ENCODE measurements at regions not wholly inside any gene's neighbourhood (a gene's known extent, or its start where the extent isn't known, plus 50 kb on each side); places are given as distances from the start of the nearest gene placed in this dataset.

- H3K27ac ChIP-seq (ENCODE audit: low read depth, low read length) = no peak overlapping the region
- peaks cover 27 to 35% (median 32%) of the 10 kb centered on the region in 3 donors for H3K4me1 ChIP-seq (ENCODE audit: control insufficient read depth in 3 of 3, insufficient read depth in 3 of 3, low read length in 3 of 3)
- H3K9ac ChIP-seq (ENCODE audit: low read depth in 1 of 3, low read length in 3 of 3) = no peak overlapping the region
- no peaks in the 10 kb centered on the region for H3K9me3 ChIP-seq (ENCODE audit: control insufficient read depth in 3 of 3, low read length in 3 of 3)
- no peaks in the 10 kb centered on the region for H3K27me3 ChIP-seq (ENCODE audit: control insufficient read depth in 3 of 3, insufficient read depth in 3 of 3, low read length in 3 of 3)
- no peaks in the 10 kb centered on the region for H3K36me3 ChIP-seq (ENCODE audit: control insufficient read depth in 3 of 3, insufficient read depth in 3 of 3, low read length in 3 of 3)
- no peak overlapping the region for H3K4me3 ChIP-seq (ENCODE audit: low read length in 3 of 3)
Observed at GRCh38 chr14:34237677-34238076, 224.4 kb downstream of the SPTSSA start.

DNA sequence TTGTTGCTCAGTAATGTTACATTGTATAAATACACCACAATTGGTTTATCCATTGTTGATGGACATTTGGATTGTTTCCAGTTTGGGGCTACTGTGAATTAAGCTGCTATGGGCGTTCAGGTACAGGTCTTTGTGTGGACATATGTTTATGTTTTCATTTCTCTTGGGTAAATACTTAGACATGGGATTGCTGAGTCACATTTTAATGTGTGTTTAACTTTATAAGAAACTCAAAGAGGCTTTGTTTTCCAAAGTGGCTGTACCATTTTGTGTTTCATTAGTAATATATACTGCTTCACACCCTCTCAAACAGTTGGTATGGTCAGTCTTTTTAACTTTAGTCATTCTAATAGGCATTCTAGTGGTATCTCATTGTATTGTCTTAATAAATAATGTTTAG, 225.0 kb downstream of the SPTSSA start:
- Histone ChIP-seq H3K27ac (ENCODE audit: low read depth, low read length) (no peak overlapping the region), H3K4me1 (ENCODE audit: control insufficient read depth in 3 of 3, insufficient read depth in 3 of 3, low read length in 3 of 3) (peaks cover 27 to 35% (median 32%) of the 10 kb centered on the region in 3 donors), H3K27me3 (ENCODE audit: control insufficient read depth in 3 of 3, insufficient read depth in 3 of 3, low read length in 3 of 3) (no peaks in the 10 kb centered on the region), H3K4me3 (ENCODE audit: low read length in 3 of 3) (no peak overlapping the region), H3K9me3 (ENCODE audit: control insufficient read depth in 3 of 3, low read length in 3 of 3) (no peaks in the 10 kb centered on the region), H3K9ac (ENCODE audit: low read depth in 1 of 3, low read length in 3 of 3) (no peak overlapping the region), H3K36me3 (ENCODE audit: control insufficient read depth in 3 of 3, insufficient read depth in 3 of 3, low read length in 3 of 3) (no peaks in the 10 kb centered on the region)

DNA sequence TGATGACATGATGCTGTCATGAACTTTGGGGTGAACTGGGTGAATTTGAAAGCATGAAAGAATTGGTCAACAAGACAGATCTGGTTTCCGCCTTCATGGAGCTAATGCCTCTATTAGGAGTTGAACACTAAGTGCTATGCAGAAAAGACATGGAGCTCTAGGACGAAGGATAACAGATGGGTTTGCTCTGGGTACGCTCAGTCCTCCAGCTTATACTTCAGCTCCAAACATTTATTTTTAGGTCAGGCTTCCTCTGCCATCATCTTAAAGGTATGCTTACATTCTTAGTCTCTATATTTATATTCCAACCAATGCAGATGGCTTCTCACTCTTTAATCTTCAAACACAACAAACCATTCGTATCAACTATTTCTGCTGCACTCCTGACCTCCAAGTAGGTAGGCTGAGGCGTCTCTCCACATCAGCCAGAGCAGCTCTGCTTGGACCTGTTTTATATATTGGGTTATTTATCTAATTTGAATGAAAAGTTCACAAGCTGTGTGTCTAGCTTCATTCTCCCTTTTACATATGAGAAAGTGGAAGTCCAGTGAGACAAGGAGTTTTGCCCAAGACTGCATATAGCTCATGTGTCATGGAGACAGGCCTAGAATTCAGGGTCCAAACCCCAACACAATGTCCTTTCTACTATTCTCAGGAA, 226.3 kb downstream of the SPTSSA start:
- Histone ChIP-seq H3K4me3 (ENCODE audit: low read length in 3 of 3) (peak overlapping the region in 1 of 3 donors; percentile 4), H3K36me3 (ENCODE audit: control insufficient read depth in 3 of 3, insufficient read depth in 3 of 3, low read length in 3 of 3) (no peaks in the 10 kb centered on the region), H3K9ac (ENCODE audit: low read depth in 1 of 3, low read length in 3 of 3) (no peak overlapping the region), H3K9me3 (ENCODE audit: control insufficient read depth in 3 of 3, low read length in 3 of 3) (no peaks in the 10 kb centered on the region), H3K27ac (ENCODE audit: low read depth, low read length) (peak overlapping the region; percentile 21), H3K27me3 (ENCODE audit: control insufficient read depth in 3 of 3, insufficient read depth in 3 of 3, low read length in 3 of 3) (no peaks in the 10 kb centered on the region), H3K4me1 (ENCODE audit: control insufficient read depth in 3 of 3, insufficient read depth in 3 of 3, low read length in 3 of 3) (peaks cover 27 to 35% (median 30%) of the 10 kb centered on the region in 3 donors)

DNA sequence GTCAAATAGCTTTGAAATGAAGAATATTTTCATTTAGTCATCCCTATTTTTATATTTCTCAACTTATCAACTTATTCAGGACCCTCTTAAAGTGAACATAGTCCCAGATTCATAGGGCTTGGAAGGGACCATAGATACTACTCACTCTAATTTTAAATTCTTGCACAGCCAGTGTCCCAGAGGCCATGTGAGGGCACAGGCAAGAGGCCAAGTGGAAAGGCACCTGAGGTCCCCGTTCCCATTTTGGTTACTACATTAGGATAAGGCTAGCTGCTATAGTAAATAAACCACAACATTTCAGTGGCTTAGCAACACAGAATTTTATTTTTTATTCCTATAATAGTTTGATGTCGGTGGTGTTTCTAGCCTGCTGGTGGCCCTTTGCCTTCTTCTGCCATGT, 227.8 kb downstream of the SPTSSA start:
- peaks cover 27 to 35% (median 30%) of the 10 kb centered on the region in 3 donors for H3K4me1 ChIP-seq (ENCODE audit: control insufficient read depth in 3 of 3, insufficient read depth in 3 of 3, low read length in 3 of 3)
- no peaks in the 10 kb centered on the region for H3K36me3 ChIP-seq (ENCODE audit: control insufficient read depth in 3 of 3, insufficient read depth in 3 of 3, low read length in 3 of 3)
- H3K27ac ChIP-seq (ENCODE audit: low read depth, low read length) = peak overlapping the region; percentile 46
- H3K9ac ChIP-seq (ENCODE audit: low read depth in 1 of 3, low read length in 3 of 3) = no peak overlapping the region
- no peak overlapping the region for H3K4me3 ChIP-seq (ENCODE audit: low read length in 3 of 3)
- no peaks in the 10 kb centered on the region for H3K9me3 ChIP-seq (ENCODE audit: control insufficient read depth in 3 of 3, low read length in 3 of 3)
- no peaks in the 10 kb centered on the region for H3K27me3 ChIP-seq (ENCODE audit: control insufficient read depth in 3 of 3, insufficient read depth in 3 of 3, low read length in 3 of 3)

GRCh38 chr14:34233619-34234018, 228.4 kb downstream of the SPTSSA start:
- Histone ChIP-seq H3K9me3 (ENCODE audit: control insufficient read depth in 3 of 3, low read length in 3 of 3) (no peaks in the 10 kb centered on the region), H3K36me3 (ENCODE audit: control insufficient read depth in 3 of 3, insufficient read depth in 3 of 3, low read length in 3 of 3) (no peaks in the 10 kb centered on the region), H3K4me1 (ENCODE audit: control insufficient read depth in 3 of 3, insufficient read depth in 3 of 3, low read length in 3 of 3) (peaks cover 27 to 35% (median 30%) of the 10 kb centered on the region in 3 donors), H3K27ac (ENCODE audit: low read depth, low read length) (peak overlapping the region; percentile 46), H3K27me3 (ENCODE audit: control insufficient read depth in 3 of 3, insufficient read depth in 3 of 3, low read length in 3 of 3) (no peaks in the 10 kb centered on the region), H3K4me3 (ENCODE audit: low read length in 3 of 3) (no peak overlapping the region), H3K9ac (ENCODE audit: low read depth in 1 of 3, low read length in 3 of 3) (no peak overlapping the region)

GRCh38 chr14:34232790-34233189, 229.2 kb downstream of the SPTSSA start:
- H3K9ac ChIP-seq (ENCODE audit: low read depth in 1 of 3, low read length in 3 of 3) = no peak overlapping the region

GRCh38 chr14:34231626-34232025, 230.4 kb downstream of the SPTSSA start:
- H3K27me3 ChIP-seq (ENCODE audit: control insufficient read depth in 3 of 3, insufficient read depth in 3 of 3, low read length in 3 of 3) = no peaks in the 10 kb centered on the region
- no peak overlapping the region for H3K9ac ChIP-seq (ENCODE audit: low read depth in 1 of 3, low read length in 3 of 3)
- H3K4me3 ChIP-seq (ENCODE audit: low read length in 3 of 3) = no peak overlapping the region
- peak overlapping the region; percentile 46 for H3K27ac ChIP-seq (ENCODE audit: low read depth, low read length)
- no peaks in the 10 kb centered on the region for H3K36me3 ChIP-seq (ENCODE audit: control insufficient read depth in 3 of 3, insufficient read depth in 3 of 3, low read length in 3 of 3)
- H3K4me1 ChIP-seq (ENCODE audit: control insufficient read depth in 3 of 3, insufficient read depth in 3 of 3, low read length in 3 of 3) = peaks cover 30 to 35% (median 30%) of the 10 kb centered on the region in 3 donors
- no peaks in the 10 kb centered on the region for H3K9me3 ChIP-seq (ENCODE audit: control insufficient read depth in 3 of 3, low read length in 3 of 3)

More at GRCh38 chr14:34232790-34233189, 229.2 kb downstream of the SPTSSA start:
- H3K27me3 ChIP-seq (ENCODE audit: control insufficient read depth in 3 of 3, insufficient read depth in 3 of 3, low read length in 3 of 3) = no peaks in the 10 kb centered on the region
- no peak overlapping the region for H3K4me3 ChIP-seq (ENCODE audit: low read length in 3 of 3)
- H3K36me3 ChIP-seq (ENCODE audit: control insufficient read depth in 3 of 3, insufficient read depth in 3 of 3, low read length in 3 of 3) = no peaks in the 10 kb centered on the region
- H3K9me3 ChIP-seq (ENCODE audit: control insufficient read depth in 3 of 3, low read length in 3 of 3) = no peaks in the 10 kb centered on the region
- peaks cover 30 to 35% (median 30%) of the 10 kb centered on the region in 3 donors for H3K4me1 ChIP-seq (ENCODE audit: control insufficient read depth in 3 of 3, insufficient read depth in 3 of 3, low read length in 3 of 3)
- peak overlapping the region; percentile 46 for H3K27ac ChIP-seq (ENCODE audit: low read depth, low read length)

DNA sequence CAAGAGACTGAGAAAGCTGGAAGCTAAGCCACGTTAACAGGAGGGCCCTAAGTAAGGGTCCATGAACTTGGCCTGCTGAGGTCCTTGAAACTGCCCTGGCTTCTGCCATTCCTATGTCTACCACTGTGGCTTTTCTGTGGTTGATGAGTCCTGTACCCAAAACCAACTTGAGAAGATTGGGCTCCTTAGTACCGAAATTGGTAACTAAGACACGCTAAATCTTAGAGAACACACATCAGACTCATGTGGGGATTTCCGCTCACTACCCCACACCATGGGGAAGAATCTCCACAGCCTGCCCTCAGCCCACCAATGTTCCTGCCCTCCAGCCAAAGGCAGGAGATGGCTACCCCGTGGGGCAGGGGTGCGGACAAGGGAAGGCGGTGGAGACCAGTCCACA, 232.9 kb downstream of the SPTSSA start:
- Histone ChIP-seq H3K4me1 (ENCODE audit: control insufficient read depth in 3 of 3, insufficient read depth in 3 of 3, low read length in 3 of 3) (peaks cover 13% of the 10 kb centered on the region in 3 donors), H3K9ac (ENCODE audit: low read depth in 1 of 3, low read length in 3 of 3) (no peak overlapping the region)

GRCh38 chr14:34228650-34228976, 233.4 kb downstream of the SPTSSA start:
- peaks cover 7 to 13% (median 10%) of the 10 kb centered on the region in 3 donors for H3K4me1 ChIP-seq (ENCODE audit: control insufficient read depth in 3 of 3, insufficient read depth in 3 of 3, low read length in 3 of 3)
- H3K4me3 ChIP-seq (ENCODE audit: low read length in 3 of 3) = no peak overlapping the region
- no peaks in the 10 kb centered on the region for H3K9me3 ChIP-seq (ENCODE audit: control insufficient read depth in 3 of 3, low read length in 3 of 3)
- H3K27ac ChIP-seq (ENCODE audit: low read depth, low read length) = no peak overlapping the region
- H3K9ac ChIP-seq (ENCODE audit: low read depth in 1 of 3, low read length in 3 of 3) = no peak overlapping the region
- no peaks in the 10 kb centered on the region for H3K27me3 ChIP-seq (ENCODE audit: control insufficient read depth in 3 of 3, insufficient read depth in 3 of 3, low read length in 3 of 3)
- H3K36me3 ChIP-seq (ENCODE audit: control insufficient read depth in 3 of 3, insufficient read depth in 3 of 3, low read length in 3 of 3) = no peaks in the 10 kb centered on the region

More for the DNA sequence above, 232.9 kb downstream of the SPTSSA start:
- Histone ChIP-seq H3K27me3 (ENCODE audit: control insufficient read depth in 3 of 3, insufficient read depth in 3 of 3, low read length in 3 of 3) (no peaks in the 10 kb centered on the region), H3K9me3 (ENCODE audit: control insufficient read depth in 3 of 3, low read length in 3 of 3) (no peaks in the 10 kb centered on the region), H3K4me3 (ENCODE audit: low read length in 3 of 3) (no peak overlapping the region), H3K27ac (ENCODE audit: low read depth, low read length) (no peak overlapping the region), H3K36me3 (ENCODE audit: control insufficient read depth in 3 of 3, insufficient read depth in 3 of 3, low read length in 3 of 3) (no peaks in the 10 kb centered on the region)

DNA sequence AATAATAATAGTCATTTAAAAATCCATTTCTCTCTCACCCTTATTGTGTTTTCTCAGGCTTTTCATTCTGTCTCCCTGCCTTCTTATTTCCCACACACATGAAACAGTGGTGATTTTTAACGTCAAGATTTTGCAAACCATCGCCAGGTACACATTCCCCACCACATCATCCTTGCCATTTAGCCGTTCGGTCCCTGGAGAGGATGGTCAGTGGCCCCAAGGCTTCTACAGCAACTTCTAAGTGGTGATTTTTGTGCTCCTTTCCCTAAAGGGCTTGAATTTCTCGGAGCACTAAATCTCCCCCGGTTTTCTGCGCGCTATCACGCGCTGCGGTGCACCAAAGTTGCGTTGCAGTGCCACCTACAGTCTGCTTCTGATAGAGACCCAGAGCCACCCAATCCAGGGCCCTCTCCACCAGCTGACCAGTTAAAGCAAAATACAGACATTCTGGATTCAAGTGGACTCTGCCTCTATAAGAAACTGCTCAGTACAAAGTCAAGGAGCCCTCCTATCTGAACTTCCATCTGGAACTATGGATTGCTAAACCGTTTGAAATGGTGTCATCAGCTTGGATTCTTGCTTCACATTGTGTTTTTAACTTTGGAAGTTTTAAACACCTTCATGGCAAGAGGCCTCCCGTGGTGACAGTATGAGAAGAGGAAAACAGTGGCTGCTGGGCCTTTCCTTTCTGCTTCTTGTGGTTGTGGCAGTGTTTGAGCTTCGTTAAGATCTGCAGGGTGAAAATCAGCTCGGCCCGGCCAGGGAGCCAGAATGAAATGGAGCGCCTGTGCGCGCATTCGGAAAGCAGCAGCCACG, 234.0 kb downstream of the SPTSSA start:
- Histone ChIP-seq H3K27me3 (ENCODE audit: control insufficient read depth in 3 of 3, insufficient read depth in 3 of 3, low read length in 3 of 3) (no peaks in the 10 kb centered on the region), H3K36me3 (ENCODE audit: control insufficient read depth in 3 of 3, insufficient read depth in 3 of 3, low read length in 3 of 3) (no peaks in the 10 kb centered on the region), H3K9ac (ENCODE audit: low read depth in 1 of 3, low read length in 3 of 3) (peak overlapping the region in 2 of 3 donors; percentile 63 to 81), H3K4me3 (ENCODE audit: low read length in 3 of 3) (peak overlapping the region in 2 of 3 donors; percentile 46 to 59), H3K9me3 (ENCODE audit: control insufficient read depth in 3 of 3, low read length in 3 of 3) (no peaks in the 10 kb centered on the region), H3K4me1 (ENCODE audit: control insufficient read depth in 3 of 3, insufficient read depth in 3 of 3, low read length in 3 of 3) (peaks cover 3 to 9% (median 4%) of the 10 kb centered on the region in 3 donors), H3K27ac (ENCODE audit: low read depth, low read length) (no peak overlapping the region)
